ENCODE measurements at regions not wholly inside any gene's neighbourhood (a gene's known extent, or its start where the extent isn't known, plus 50 kb on each side); places are given as distances from the start of the nearest gene placed in this dataset.

- Histone ChIP-seq H3K9me3 (no peaks in the 10 kb centered on the region), H3K27me3 (no peaks in the 10 kb centered on the region), H3K4me3 (no peak overlapping the region), H3K27ac (no peak overlapping the region), H3K36me3 (no peaks in the 10 kb centered on the region), H3K4me1 (no peaks in the 10 kb centered on the region)
- FAIRE-seq (no peak), DNase-seq (no peak), ATAC-seq (no peak)
- WGBS, 2 donors = 72 to 81% methylated on average over 5 of the region's 5 CpGs
- intact Hi-C loops (cut with DNase I) = no loop called here
- no peak for TF ChIP-seq CTCF (IDR thresholded peaks at IDR 0.05)
Measured at GRCh38 chr11:95502522-95502921, 271.5 kb upstream of the SESN3 start.

GRCh38 chr11:95501761-95502266, 270.8 kb upstream of the SESN3 start:
- Histone ChIP-seq H3K4me1 (no peaks in the 10 kb centered on the region), H3K4me3 (no peak overlapping the region), H3K36me3 (no peaks in the 10 kb centered on the region), H3K27me3 (no peaks in the 10 kb centered on the region), H3K9me3 (no peaks in the 10 kb centered on the region), H3K27ac (no peak overlapping the region)
- TF ChIP-seq CTCF (IDR thresholded peaks at IDR 0.05) = no peak
- FAIRE-seq = no peak
- no peak for ATAC-seq
- no peak for DNase-seq
- intact Hi-C loops (cut with DNase I) = no loop called here
- WGBS, 2 donors = 63 to 74% methylated on average over 2 of the region's 2 CpGs

GRCh38 chr11:95500466-95500865, 269.5 kb upstream of the SESN3 start:
- Histone ChIP-seq H3K27me3 (no peaks in the 10 kb centered on the region), H3K36me3 (no peaks in the 10 kb centered on the region), H3K4me1 (no peaks in the 10 kb centered on the region), H3K4me3 (no peak overlapping the region), H3K9me3 (no peaks in the 10 kb centered on the region), H3K27ac (no peak overlapping the region)
- FAIRE-seq (no peak), DNase-seq (no peak), ATAC-seq (no peak)
- 65 to 72% methylated on average over 1 of the region's 1 CpG for WGBS, 2 donors
- intact Hi-C loops (cut with DNase I) = no loop called here
- no peak for TF ChIP-seq CTCF (IDR thresholded peaks at IDR 0.05)

GRCh38 chr11:95499516-95500135, 268.6 kb upstream of the SESN3 start:
- DNase-seq (no peak), FAIRE-seq (no peak), ATAC-seq (no peak)
- Histone ChIP-seq H3K27ac (no peak overlapping the region), H3K4me1 (no peaks in the 10 kb centered on the region), H3K4me3 (no peak overlapping the region), H3K36me3 (no peaks in the 10 kb centered on the region), H3K9me3 (no peaks in the 10 kb centered on the region), H3K27me3 (no peaks in the 10 kb centered on the region)
- no peak for TF ChIP-seq CTCF (IDR thresholded peaks at IDR 0.05)
- intact Hi-C loops (cut with DNase I) = no loop called here

- TF ChIP-seq CTCF (IDR thresholded peaks at IDR 0.05) = no peak
- 72 to 85% methylated on average over 2 of the region's 2 CpGs for WGBS, 2 donors
- FAIRE-seq (no peak), DNase-seq (no peak), ATAC-seq (no peak)
- Histone ChIP-seq H3K36me3 (no peaks in the 10 kb centered on the region), H3K4me3 (no peak overlapping the region), H3K27me3 (no peaks in the 10 kb centered on the region), H3K27ac (no peak overlapping the region), H3K9me3 (no peaks in the 10 kb centered on the region), H3K4me1 (no peaks in the 10 kb centered on the region)
- intact Hi-C loops (cut with DNase I) = no loop called here
Measured at GRCh38 chr11:95498722-95499425, 267.9 kb upstream of the SESN3 start.

Measured in pancreas (tissue), 10 donors.